ENCODE measurements at regions not wholly inside any gene's neighbourhood (a gene's known extent, or its start where the extent isn't known, plus 50 kb on each side); places are given as distances from the start of the nearest gene placed in this dataset.

GRCh38 chr2:167818521-167818920, 428.9 kb downstream of the STK39 start:
- TF ChIP-seq CTCF (IDR thresholded peaks at IDR 0.05 in 4 of 5, conservative IDR thresholded peaks at IDR 0.05 in 1 of 5) (no peak), POLR2A (IDR thresholded peaks at IDR 0.05) (no peak)

Data from gastrocnemius medialis (tissue), 4 donors.